ENCODE measurements at regions not wholly inside any gene's neighbourhood (a gene's known extent, or its start where the extent isn't known, plus 50 kb on each side); places are given as distances from the start of the nearest gene placed in this dataset.

DNA sequence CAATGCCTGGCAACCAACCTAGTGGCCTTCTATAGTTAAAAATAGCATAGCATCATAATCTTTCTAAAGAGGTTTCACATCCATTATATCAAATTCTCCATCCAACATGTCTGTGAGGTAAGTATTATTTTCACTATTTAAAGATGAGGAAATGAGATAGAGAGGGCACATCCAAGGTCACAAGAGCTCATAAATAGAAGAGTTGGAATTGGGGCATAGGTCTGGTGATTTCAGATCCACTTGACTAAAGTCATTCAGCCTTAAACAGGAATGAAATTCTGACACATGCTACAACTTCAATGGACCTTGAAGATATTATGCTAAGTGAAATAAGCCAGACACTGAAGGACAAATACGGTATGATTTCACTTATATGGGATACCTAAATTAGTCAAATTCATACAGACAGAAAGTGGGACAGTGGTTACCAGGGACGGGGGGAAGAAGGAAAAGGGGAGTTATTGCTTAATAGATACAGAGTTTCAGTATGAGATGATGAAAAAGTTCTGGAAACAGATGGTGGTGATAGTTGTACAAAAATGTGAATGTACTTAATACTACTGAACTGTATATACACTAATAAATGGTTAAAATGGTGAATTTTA is 259.6 kb upstream of the NR4A3 start:
- Histone ChIP-seq H3K4me1 (ENCODE audit: insufficient read depth, low read length, poor library complexity, severe bottlenecking) (no peaks in the 10 kb centered on the region), H4K20me1 (ENCODE audit: insufficient read depth, low read length, poor library complexity, severe bottlenecking) (no peaks in the 10 kb centered on the region), H3F3A (ENCODE audit: low read depth) (no peaks in the 10 kb centered on the region), H2AFZ (ENCODE audit: low read length) (no peak overlapping the region), H3K9me2 (replicated peaks; ENCODE audit: low read depth, low read length) (no peaks in the 10 kb centered on the region), H3K9ac (ENCODE audit: low read depth, low read length, poor library complexity, severe bottlenecking) (no peak overlapping the region), H3K4me2 (ENCODE audit: low read depth, low read length, poor library complexity, severe bottlenecking) (no peak overlapping the region), H3K27me3 (ENCODE audit: insufficient read depth, low read length, poor library complexity, severe bottlenecking) (no peaks in the 10 kb centered on the region), H3K9me3 (ENCODE audit: insufficient read depth, low read depth, low read length) (no peaks in the 10 kb centered on the region), H3K36me3 (ENCODE audit: insufficient read depth, low read length) (no peaks in the 10 kb centered on the region), H3K4me3 (ENCODE audit: low read length, poor library complexity, severe bottlenecking) (no peak overlapping the region), H3K79me2 (ENCODE audit: insufficient read depth, low read length) (no peaks in the 10 kb centered on the region)
- TF ChIP-seq, protein P1, sequence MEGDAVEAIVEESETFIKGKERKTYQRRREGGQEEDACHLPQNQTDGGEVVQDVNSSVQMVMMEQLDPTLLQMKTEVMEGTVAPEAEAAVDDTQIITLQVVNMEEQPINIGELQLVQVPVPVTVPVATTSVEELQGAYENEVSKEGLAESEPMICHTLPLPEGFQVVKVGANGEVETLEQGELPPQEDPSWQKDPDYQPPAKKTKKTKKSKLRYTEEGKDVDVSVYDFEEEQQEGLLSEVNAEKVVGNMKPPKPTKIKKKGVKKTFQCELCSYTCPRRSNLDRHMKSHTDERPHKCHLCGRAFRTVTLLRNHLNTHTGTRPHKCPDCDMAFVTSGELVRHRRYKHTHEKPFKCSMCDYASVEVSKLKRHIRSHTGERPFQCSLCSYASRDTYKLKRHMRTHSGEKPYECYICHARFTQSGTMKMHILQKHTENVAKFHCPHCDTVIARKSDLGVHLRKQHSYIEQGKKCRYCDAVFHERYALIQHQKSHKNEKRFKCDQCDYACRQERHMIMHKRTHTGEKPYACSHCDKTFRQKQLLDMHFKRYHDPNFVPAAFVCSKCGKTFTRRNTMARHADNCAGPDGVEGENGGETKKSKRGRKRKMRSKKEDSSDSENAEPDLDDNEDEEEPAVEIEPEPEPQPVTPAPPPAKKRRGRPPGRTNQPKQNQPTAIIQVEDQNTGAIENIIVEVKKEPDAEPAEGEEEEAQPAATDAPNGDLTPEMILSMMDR (conservative IDR thresholded peaks at IDR 0.05; ENCODE audit: low read length) = no peak
- TF ChIP-seq EZH2phosphoT487 (IDR thresholded peaks at IDR 0.05; ENCODE audit: borderline replicate concordance) = no peak

DNA sequence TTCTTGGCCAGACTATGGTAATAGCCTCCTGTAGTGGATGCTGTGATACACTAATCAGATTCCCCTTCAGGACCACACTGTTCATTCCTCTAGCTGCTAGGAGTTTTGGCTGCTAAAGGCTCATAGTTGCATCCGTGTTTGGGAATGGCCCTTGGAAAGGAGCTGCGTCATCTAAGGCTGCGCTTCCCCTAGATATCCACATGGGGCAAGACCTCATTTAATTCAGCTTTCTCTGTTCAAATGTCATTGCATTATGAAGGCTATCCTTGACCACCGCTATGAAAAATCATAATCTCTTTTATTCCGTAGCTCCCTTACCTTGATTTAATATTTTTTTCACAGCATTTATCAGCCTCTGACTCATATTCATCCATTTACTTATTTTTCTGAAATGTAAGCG is 258.3 kb upstream of the NR4A3 start:
- Histone ChIP-seq H3K9me2 (replicated peaks; ENCODE audit: low read depth, low read length) (no peaks in the 10 kb centered on the region), H3K79me2 (ENCODE audit: insufficient read depth, low read length) (no peaks in the 10 kb centered on the region), H3K27me3 (ENCODE audit: insufficient read depth, low read length, poor library complexity, severe bottlenecking) (no peaks in the 10 kb centered on the region), H4K20me1 (ENCODE audit: insufficient read depth, low read length, poor library complexity, severe bottlenecking) (no peaks in the 10 kb centered on the region), H3K4me3 (ENCODE audit: low read length, poor library complexity, severe bottlenecking) (no peak overlapping the region), H2AFZ (ENCODE audit: low read length) (no peak overlapping the region), H3K9ac (ENCODE audit: low read depth, low read length, poor library complexity, severe bottlenecking) (no peak overlapping the region), H3K4me2 (ENCODE audit: low read depth, low read length, poor library complexity, severe bottlenecking) (no peak overlapping the region), H3K36me3 (ENCODE audit: insufficient read depth, low read length) (no peaks in the 10 kb centered on the region), H3F3A (ENCODE audit: low read depth) (no peaks in the 10 kb centered on the region), H3K9me3 (ENCODE audit: insufficient read depth, low read depth, low read length) (no peaks in the 10 kb centered on the region), H3K4me1 (ENCODE audit: insufficient read depth, low read length, poor library complexity, severe bottlenecking) (no peaks in the 10 kb centered on the region)
- TF ChIP-seq EZH2phosphoT487 (IDR thresholded peaks at IDR 0.05; ENCODE audit: borderline replicate concordance) = no peak
- TF ChIP-seq, protein P1 (conservative IDR thresholded peaks at IDR 0.05; ENCODE audit: low read length) = 0 out of 2 replicates have a peak, but pooled peaks have one; percentile 10

DNA sequence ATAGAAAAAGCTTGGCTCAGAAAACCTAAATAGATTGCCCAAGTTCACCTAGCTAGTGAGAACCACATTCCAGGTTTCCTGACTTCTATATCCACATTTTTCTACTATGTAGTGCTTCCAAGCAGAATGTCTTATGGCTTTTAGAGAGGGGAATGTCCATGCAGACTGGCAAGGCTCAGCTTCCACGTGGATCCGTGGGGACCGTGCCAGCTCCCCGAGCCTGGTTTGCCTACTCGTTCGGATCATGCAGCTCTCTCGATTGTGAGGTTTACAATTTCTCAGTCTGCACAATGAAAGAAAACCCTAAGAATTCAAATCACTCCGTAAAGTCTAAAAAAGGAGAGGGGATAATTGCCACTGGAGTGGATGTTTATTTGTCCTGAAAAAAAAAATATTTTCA is 256.5 kb upstream of the NR4A3 start:
- Histone ChIP-seq H3K4me3 (ENCODE audit: low read length, poor library complexity, severe bottlenecking) (no peak overlapping the region), H3K9ac (ENCODE audit: low read depth, low read length, poor library complexity, severe bottlenecking) (no peak overlapping the region), H3F3A (ENCODE audit: low read depth) (no peaks in the 10 kb centered on the region), H3K4me2 (ENCODE audit: low read depth, low read length, poor library complexity, severe bottlenecking) (no peak overlapping the region), H3K9me2 (replicated peaks; ENCODE audit: low read depth, low read length) (no peaks in the 10 kb centered on the region), H4K20me1 (ENCODE audit: insufficient read depth, low read length, poor library complexity, severe bottlenecking) (no peaks in the 10 kb centered on the region), H3K27me3 (ENCODE audit: insufficient read depth, low read length, poor library complexity, severe bottlenecking) (no peaks in the 10 kb centered on the region), H2AFZ (ENCODE audit: low read length) (no peak overlapping the region), H3K9me3 (ENCODE audit: insufficient read depth, low read depth, low read length) (no peaks in the 10 kb centered on the region), H3K4me1 (ENCODE audit: insufficient read depth, low read length, poor library complexity, severe bottlenecking) (no peaks in the 10 kb centered on the region), H3K79me2 (ENCODE audit: insufficient read depth, low read length) (no peaks in the 10 kb centered on the region), H3K36me3 (ENCODE audit: insufficient read depth, low read length) (no peaks in the 10 kb centered on the region)
- TF ChIP-seq, protein P1 (conservative IDR thresholded peaks at IDR 0.05; ENCODE audit: low read length) = no peak
- no peak for TF ChIP-seq EZH2phosphoT487 (IDR thresholded peaks at IDR 0.05; ENCODE audit: borderline replicate concordance)
